Retinal pigment epithelial cell (primary cell): ENCODE measurements at regions not wholly inside any gene's neighbourhood (a gene's known extent, or its start where the extent isn't known, plus 50 kb on each side); places are given as distances from the start of the nearest gene placed in this dataset.

Source experiments
- DNase-seq: peaks from one replicate; pipeline ENCODE4 v3.0.0-alpha.2; 2010; ENCODE audit warnings: low read depth
- H3K4me3 ChIP-seq: 2 replicates; pipeline ENCODE4 v1.5.1; 2011; ENCODE audit warnings: mild to moderate bottlenecking, low read length, control low read depth, moderate library complexity
- TF ChIP-seq, protein P1 (sequence below): conservative IDR thresholded peaks from 2 replicates; pipeline ENCODE4 v1.5.1; 2011; ENCODE audit warnings: low read depth, low read length, control low read depth, inconsistent platforms

GRCh38 chr10:65723525-65723924, 1202.3 kb upstream of the LRRTM3 start:
- TF ChIP-seq, protein P1, sequence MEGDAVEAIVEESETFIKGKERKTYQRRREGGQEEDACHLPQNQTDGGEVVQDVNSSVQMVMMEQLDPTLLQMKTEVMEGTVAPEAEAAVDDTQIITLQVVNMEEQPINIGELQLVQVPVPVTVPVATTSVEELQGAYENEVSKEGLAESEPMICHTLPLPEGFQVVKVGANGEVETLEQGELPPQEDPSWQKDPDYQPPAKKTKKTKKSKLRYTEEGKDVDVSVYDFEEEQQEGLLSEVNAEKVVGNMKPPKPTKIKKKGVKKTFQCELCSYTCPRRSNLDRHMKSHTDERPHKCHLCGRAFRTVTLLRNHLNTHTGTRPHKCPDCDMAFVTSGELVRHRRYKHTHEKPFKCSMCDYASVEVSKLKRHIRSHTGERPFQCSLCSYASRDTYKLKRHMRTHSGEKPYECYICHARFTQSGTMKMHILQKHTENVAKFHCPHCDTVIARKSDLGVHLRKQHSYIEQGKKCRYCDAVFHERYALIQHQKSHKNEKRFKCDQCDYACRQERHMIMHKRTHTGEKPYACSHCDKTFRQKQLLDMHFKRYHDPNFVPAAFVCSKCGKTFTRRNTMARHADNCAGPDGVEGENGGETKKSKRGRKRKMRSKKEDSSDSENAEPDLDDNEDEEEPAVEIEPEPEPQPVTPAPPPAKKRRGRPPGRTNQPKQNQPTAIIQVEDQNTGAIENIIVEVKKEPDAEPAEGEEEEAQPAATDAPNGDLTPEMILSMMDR, result no peak
- no peak overlapping the region for H3K4me3 ChIP-seq
- DNase-seq, result no peak

GRCh38 chr10:65735382-65735781, 1190.5 kb upstream of the LRRTM3 start:
- DNase-seq, result no peak
- TF ChIP-seq, protein P1, result no peak
- no peak overlapping the region for H3K4me3 ChIP-seq

GRCh38 chr10:65742906-65743305, 1182.9 kb upstream of the LRRTM3 start:
- H3K4me3 ChIP-seq, result no peak overlapping the region
- no peak for DNase-seq
- TF ChIP-seq, protein P1, result no peak

DNA sequence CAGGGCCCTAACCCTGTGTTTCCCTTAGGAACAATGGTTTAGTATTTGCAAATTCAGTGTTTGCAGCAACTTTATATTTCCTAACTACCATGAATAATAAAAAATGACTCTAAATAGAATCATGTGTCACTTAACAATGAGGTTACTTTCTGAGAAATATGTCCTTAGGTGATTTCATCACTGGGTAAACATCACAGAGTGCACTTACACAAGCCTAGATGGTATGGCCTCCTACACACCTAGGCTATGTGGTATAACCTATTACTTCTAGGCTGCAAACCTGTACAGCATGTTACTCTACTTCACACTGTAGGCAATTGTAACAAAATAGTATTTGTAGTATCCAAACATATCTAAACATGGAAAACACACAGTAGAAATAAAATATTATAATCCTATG, 1174.6 kb upstream of the LRRTM3 start:
- H3K4me3 ChIP-seq, result no peak overlapping the region
- DNase-seq, result no peak
- TF ChIP-seq, protein P1, result no peak

GRCh38 chr10:65751896-65752295, 1173.9 kb upstream of the LRRTM3 start:
- no peak for DNase-seq
- TF ChIP-seq, protein P1, result no peak
- no peak overlapping the region for H3K4me3 ChIP-seq

DNA sequence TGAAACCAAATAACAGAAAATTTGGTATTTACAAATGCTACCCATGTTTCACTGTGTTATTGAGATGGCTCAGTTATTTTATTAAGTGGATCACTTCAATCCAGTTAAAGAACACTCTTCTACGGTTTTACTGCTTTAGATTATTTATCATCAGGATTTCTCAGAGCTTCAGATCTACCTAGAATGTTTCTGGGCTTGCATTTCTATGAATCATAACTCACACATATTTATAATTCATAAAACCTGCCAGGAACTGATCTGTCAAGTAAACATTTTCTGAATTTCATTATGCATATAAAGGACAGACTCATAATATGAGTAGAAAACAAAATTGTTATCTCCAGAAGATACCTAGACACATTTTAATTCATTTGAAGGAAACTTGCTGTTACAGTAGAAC, 1172.3 kb upstream of the LRRTM3 start:
- H3K4me3 ChIP-seq, result no peak overlapping the region
- TF ChIP-seq, protein P1, result no peak
- no peak for DNase-seq

DNA sequence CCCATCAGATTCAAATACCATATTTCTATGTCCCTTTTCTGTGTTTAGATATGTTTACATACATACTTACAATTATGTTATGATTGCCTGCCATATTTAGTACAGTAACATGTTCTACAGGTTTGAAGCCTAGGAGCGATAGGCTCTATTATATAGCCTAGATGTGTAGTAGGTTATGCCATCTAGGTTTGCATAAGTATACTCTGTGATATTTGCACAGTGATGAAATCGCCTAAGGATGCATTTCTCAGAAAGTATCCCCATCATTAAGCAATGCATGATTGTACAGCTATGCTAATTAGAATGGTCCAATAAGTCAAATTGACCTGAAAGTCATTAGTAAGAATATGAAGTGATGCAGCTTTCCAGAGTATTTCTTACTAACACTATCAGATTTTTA, 1171.7 kb upstream of the LRRTM3 start:
- H3K4me3 ChIP-seq, result no peak overlapping the region
- DNase-seq, result no peak
- TF ChIP-seq, protein P1, result no peak
